T-helper 2 cell treated with Interferon-gamma antibody and Interleukin-4, amounts not matched to agents 5 μg/mL and 100 μg/mL, for 36 hours (primary cell): ENCODE measurements at regions not wholly inside any gene's neighbourhood (a gene's known extent, or its start where the extent isn't known, plus 50 kb on each side); places are given as distances from the start of the nearest gene placed in this dataset.
"Not testable (repeated sequence)": the region's sequence is repeated elsewhere in the genome, so short reads cannot be mapped to it uniquely, and the experiment has no call there.

Experiments
- DNase-seq: peaks from one replicate; pipeline ENCODE4 v3.0.0; 2021; ENCODE audit warnings: low spot score
- H3K27ac Mint-ChIP-seq: one replicate; pipeline ENCODE4 v1.8.0; 2021; ENCODE audit warnings: mild to moderate bottlenecking, mixed read lengths
- H3K27me3 Mint-ChIP-seq: one replicate; pipeline ENCODE4 v1.8.0; 2021; ENCODE audit warnings: low read depth, mixed read lengths
- H3K36me3 Mint-ChIP-seq: one replicate; pipeline ENCODE4 v1.8.0; 2021; ENCODE audit warnings: low read depth, mixed read lengths
- H3K4me1 Mint-ChIP-seq: one replicate; pipeline ENCODE4 v1.8.0; 2021; ENCODE audit warnings: low read depth, mixed read lengths
- H3K4me3 Mint-ChIP-seq: one replicate; pipeline ENCODE4 v1.8.0; 2022; ENCODE audit warnings: mild to moderate bottlenecking, moderate library complexity, mixed read lengths
- H3K9me3 Mint-ChIP-seq: one replicate; pipeline ENCODE4 v1.8.0; 2021; ENCODE audit warnings: mixed read lengths

- Mint-ChIP-seq H3K4me3 (no peak overlapping the region), H3K4me1 (peaks cover 10% of the 10 kb centered on the region), H3K9me3 (no peaks in the 10 kb centered on the region), H3K36me3 (no peaks in the 10 kb centered on the region), H3K27ac (no peak overlapping the region), H3K27me3 (no peaks in the 10 kb centered on the region)
- DNase-seq = no peak
Observed at GRCh38 chr6:33507261-33507660, 52.9 kb downstream of the ZBTB9 start.

- Mint-ChIP-seq H3K4me3 (peak overlapping the region; percentile 7), H3K27ac (no peak overlapping the region), H3K9me3 (no peaks in the 10 kb centered on the region), H3K4me1 (peaks cover 11% of the 10 kb centered on the region), H3K36me3 (no peaks in the 10 kb centered on the region), H3K27me3 (peaks cover 1% of the 10 kb centered on the region)
- no peak for DNase-seq
Observed at GRCh38 chr6:33508935-33509926, 54.9 kb downstream of the ZBTB9 start.

- Mint-ChIP-seq H3K9me3 (no peaks in the 10 kb centered on the region), H3K4me3 (no peak overlapping the region), H3K36me3 (no peaks in the 10 kb centered on the region), H3K27me3 (peaks cover 7% of the 10 kb centered on the region), H3K4me1 (peaks cover 13% of the 10 kb centered on the region), H3K27ac (no peak overlapping the region)
- DNase-seq = no peak
Observed at GRCh38 chr6:33513213-33513612, 58.8 kb downstream of the ZBTB9 start.

- no peak overlapping the region for H3K4me3 Mint-ChIP-seq
- H3K36me3 Mint-ChIP-seq = no peaks in the 10 kb centered on the region
- no peak for DNase-seq
- H3K27ac Mint-ChIP-seq = no peak overlapping the region
- no peaks in the 10 kb centered on the region for H3K9me3 Mint-ChIP-seq
- peaks cover 6% of the 10 kb centered on the region for H3K4me1 Mint-ChIP-seq
- H3K27me3 Mint-ChIP-seq = peaks cover 7% of the 10 kb centered on the region
Observed at GRCh38 chr6:33516726-33517125, 62.4 kb downstream of the ZBTB9 start.

GRCh38 chr6:33520636-33521488 is 59.2 kb downstream of the BAK1 start:
- H3K27me3 Mint-ChIP-seq, H3K4me3 Mint-ChIP-seq, H3K4me1 Mint-ChIP-seq, DNase-seq, H3K27ac Mint-ChIP-seq, H3K36me3 Mint-ChIP-seq, H3K9me3 Mint-ChIP-seq: not testable (repeated sequence)

GRCh38 chr6:33521489-33522091 is 58.5 kb downstream of the BAK1 start:
- Mint-ChIP-seq H3K27me3 (no peaks in the 10 kb centered on the region), H3K4me1 (no peaks in the 10 kb centered on the region), H3K36me3 (no peaks in the 10 kb centered on the region), H3K27ac (no peak overlapping the region), H3K9me3 (no peaks in the 10 kb centered on the region), H3K4me3 (no peak overlapping the region)
- DNase-seq = no peak
